ENCODE measurements at regions not wholly inside any gene's neighbourhood (a gene's known extent, or its start where the extent isn't known, plus 50 kb on each side); places are given as distances from the start of the nearest gene placed in this dataset.

- DNase-seq: no peak
Measured at GRCh38 chr12:125936502-125936901, 871.3 kb downstream of the AACS start.

GRCh38 chr12:125944446-125944845 lies 879.2 kb downstream of the AACS start:
- DNase-seq: no peak

GRCh38 chr12:125949471-125949870 lies 884.2 kb downstream of the AACS start:
- no peak for DNase-seq

- no peak for DNase-seq
Measured at GRCh38 chr12:125954362-125954761, 889.1 kb downstream of the AACS start.

GRCh38 chr12:125956186-125956585 lies 891.0 kb downstream of the AACS start:
- no peak for DNase-seq

GRCh38 chr12:125966641-125967040 lies 901.4 kb downstream of the AACS start:
- no peak for DNase-seq

GRCh38 chr12:125968413-125968812 lies 903.2 kb downstream of the AACS start:
- DNase-seq: no peak

- no peak for DNase-seq
Measured at GRCh38 chr12:125971981-125972380, 906.7 kb downstream of the AACS start.

GRCh38 chr12:125978286-125978685 lies 913.1 kb downstream of the AACS start:
- DNase-seq: no peak

- DNase-seq: no peak
Measured at GRCh38 chr12:125981610-125982253, 916.5 kb downstream of the AACS start.

- no peak for DNase-seq
Measured at GRCh38 chr12:125983094-125983783, 918.0 kb downstream of the AACS start.

GRCh38 chr12:125983784-125984500 lies 918.7 kb downstream of the AACS start:
- no peak for DNase-seq

GRCh38 chr12:125988545-125988944 lies 923.3 kb downstream of the AACS start:
- no peak for DNase-seq

- DNase-seq: no peak
Measured at GRCh38 chr12:125989696-125990095, 924.5 kb downstream of the AACS start.

GRCh38 chr12:125996443-125996842 lies 931.2 kb downstream of the AACS start:
- no peak for DNase-seq

GRCh38 chr12:125999628-126000027 lies 934.4 kb downstream of the AACS start:
- DNase-seq: no peak

- DNase-seq: no peak
Measured at GRCh38 chr12:126019385-126019784, 954.1 kb downstream of the AACS start.

GRCh38 chr12:126021675-126022074 lies 956.4 kb downstream of the AACS start:
- no peak for DNase-seq

GRCh38 chr12:126027825-126028224 lies 962.6 kb downstream of the AACS start:
- DNase-seq: no peak

- no peak for DNase-seq
Measured at GRCh38 chr12:126030573-126030972, 965.3 kb downstream of the AACS start.

GRCh38 chr12:126033751-126034150 lies 968.5 kb downstream of the AACS start:
- no peak for DNase-seq

- DNase-seq: no peak
Measured at GRCh38 chr12:126036348-126036747, 971.1 kb downstream of the AACS start.

- DNase-seq: no peak
Measured at GRCh38 chr12:126038434-126038833, 973.2 kb downstream of the AACS start.

GRCh38 chr12:126040307-126040706 lies 975.1 kb downstream of the AACS start:
- no peak for DNase-seq

Data from NCI-H1694 (cell line).